ENCODE measurements at regions not wholly inside any gene's neighbourhood (a gene's known extent, or its start where the extent isn't known, plus 50 kb on each side); places are given as distances from the start of the nearest gene placed in this dataset.
"Not testable (repeated sequence)": the region's sequence is repeated elsewhere in the genome, so short reads cannot be mapped to it uniquely, and the experiment has no call there.

DNA sequence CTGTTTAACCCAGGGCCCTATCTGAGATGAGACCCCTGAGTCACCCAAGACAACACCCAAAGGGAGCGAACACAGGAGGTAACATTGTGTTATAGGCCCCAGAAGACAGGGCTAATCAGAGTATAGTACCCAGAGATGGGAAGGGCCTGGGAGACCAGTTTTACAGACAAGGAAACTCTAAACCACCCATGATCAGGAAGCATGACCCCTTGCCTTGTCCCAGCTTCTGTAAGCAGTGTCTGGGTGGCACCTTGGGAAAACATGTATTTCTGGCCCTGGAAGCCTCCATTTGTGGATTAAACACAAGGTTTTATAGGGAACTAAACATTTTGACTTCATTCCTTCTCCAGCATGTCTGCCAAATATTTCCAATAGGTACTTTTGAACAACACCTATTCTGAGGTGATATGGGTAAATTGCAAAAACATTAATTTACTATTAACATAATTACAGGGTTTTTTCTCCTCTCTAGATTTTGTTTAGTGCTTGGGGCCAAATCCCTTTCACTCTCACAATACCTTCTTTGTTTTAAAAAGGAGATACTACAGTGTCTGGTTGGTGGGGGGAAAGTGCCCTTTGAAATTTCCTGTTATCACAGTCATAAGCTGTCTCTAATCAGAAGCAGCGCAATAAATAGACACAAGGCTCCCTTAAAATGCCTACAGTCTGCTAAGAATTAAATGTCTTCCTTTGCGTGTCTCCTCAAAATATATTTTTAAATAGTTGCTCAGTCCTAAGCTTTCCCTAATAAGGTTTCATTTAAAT is 341.1 kb downstream of the BCL11A start:
- intact Hi-C loops (cut with DNase I): no loop called here
- no peaks in the 10 kb centered on the region for H3K9me3 ChIP-seq
- DNase-seq: no peak
- no peak overlapping the region for H3K27ac ChIP-seq
- TF ChIP-seq, protein P1, sequence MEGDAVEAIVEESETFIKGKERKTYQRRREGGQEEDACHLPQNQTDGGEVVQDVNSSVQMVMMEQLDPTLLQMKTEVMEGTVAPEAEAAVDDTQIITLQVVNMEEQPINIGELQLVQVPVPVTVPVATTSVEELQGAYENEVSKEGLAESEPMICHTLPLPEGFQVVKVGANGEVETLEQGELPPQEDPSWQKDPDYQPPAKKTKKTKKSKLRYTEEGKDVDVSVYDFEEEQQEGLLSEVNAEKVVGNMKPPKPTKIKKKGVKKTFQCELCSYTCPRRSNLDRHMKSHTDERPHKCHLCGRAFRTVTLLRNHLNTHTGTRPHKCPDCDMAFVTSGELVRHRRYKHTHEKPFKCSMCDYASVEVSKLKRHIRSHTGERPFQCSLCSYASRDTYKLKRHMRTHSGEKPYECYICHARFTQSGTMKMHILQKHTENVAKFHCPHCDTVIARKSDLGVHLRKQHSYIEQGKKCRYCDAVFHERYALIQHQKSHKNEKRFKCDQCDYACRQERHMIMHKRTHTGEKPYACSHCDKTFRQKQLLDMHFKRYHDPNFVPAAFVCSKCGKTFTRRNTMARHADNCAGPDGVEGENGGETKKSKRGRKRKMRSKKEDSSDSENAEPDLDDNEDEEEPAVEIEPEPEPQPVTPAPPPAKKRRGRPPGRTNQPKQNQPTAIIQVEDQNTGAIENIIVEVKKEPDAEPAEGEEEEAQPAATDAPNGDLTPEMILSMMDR (IDR thresholded peaks at IDR 0.05): no peak
- 39% methylated on average over 3 of the region's 3 CpGs for WGBS, 2 donors
- peaks cover 0 to 23% (median 11%) of the 10 kb centered on the region in 9 donors for H3K4me1 ChIP-seq
- no peaks in the 10 kb centered on the region for H3K27me3 ChIP-seq
- H3K4me3 ChIP-seq: no peak overlapping the region
- no peak for ATAC-seq
- H3K36me3 ChIP-seq: no peaks in the 10 kb centered on the region

DNA sequence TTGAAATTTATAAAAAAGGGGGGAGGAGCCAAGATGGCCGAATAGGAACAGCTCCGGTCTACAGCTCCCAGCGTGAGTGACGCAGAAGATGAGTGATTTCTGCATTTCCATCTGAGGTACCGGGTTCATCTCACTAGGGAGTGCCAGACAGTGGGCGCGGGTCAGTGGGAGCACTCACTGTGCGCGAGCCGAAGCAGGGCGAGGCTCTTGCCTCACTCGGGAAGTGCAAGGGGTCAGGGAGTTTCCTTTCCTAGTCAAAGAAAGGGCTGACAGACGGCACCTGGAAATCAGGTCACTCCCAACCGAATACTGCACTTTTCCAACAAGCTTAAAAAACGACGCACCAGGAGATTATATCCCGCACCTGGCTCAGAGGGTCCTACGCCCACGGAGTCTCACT is 364.4 kb downstream of the BCL11A start:
- WGBS, 2 donors: 90 to 95% methylated on average over 19 of the region's 19 CpGs
- H3K4me3 ChIP-seq; H3K27ac ChIP-seq; DNase-seq; intact Hi-C loops (cut with DNase I); H3K36me3 ChIP-seq; ATAC-seq; H3K27me3 ChIP-seq; H3K4me1 ChIP-seq: not testable (repeated sequence)
- H3K9me3 ChIP-seq: peaks cover 0 to 64% (median 17%) of the 10 kb centered on the region in 11 donors

DNA sequence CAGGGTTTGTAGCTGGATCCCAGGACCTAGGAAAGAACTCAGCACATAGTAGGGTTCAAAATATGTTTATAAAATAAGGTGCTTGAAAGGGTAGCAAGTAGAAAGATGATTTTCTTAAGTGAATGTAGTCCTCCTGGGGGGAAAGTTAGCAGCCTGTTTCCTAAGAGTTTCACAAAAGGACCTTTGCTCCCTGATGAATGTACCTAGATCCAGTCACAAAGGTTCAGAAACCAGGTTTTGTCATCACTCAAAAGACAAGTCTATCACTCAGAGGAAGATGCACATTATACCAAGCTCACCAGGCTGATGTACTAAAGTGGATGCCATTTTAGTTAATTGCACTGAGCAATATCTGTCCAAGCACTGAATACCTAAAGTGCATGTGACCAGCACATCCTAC is 378.2 kb downstream of the BCL11A start:
- Histone ChIP-seq H3K36me3 (no peaks in the 10 kb centered on the region), H3K4me3 (no peak overlapping the region), H3K4me1 (no peaks in the 10 kb centered on the region), H3K27me3 (no peaks in the 10 kb centered on the region), H3K27ac (no peak overlapping the region), H3K9me3 (no peaks in the 10 kb centered on the region)
- ATAC-seq: no peak
- DNase-seq: no peak
- TF ChIP-seq, protein P1 (IDR thresholded peaks at IDR 0.05): no peak
- intact Hi-C loops (cut with DNase I): no loop called here

DNA sequence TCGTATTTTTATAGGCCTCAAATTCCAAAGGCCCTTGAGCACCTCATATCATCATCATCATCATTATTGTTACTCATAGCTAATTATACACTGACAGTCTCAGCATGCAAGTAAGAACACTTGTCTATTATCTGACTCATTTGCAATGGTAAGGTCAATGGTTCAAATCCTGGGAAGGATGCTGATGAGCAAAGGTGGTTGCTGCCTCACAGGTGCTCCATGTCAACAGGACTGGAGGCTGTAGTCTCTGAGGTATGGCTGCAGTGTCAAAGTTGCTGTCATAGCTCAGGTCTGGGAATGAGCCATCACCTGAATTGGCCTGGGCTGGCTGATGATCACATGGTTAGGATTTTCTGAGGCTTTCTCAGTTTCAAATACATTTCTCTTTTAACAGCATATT is 379.3 kb downstream of the BCL11A start:
- Histone ChIP-seq H3K27ac (no peak overlapping the region), H3K4me3 (no peak overlapping the region), H3K4me1 (no peaks in the 10 kb centered on the region), H3K36me3 (no peaks in the 10 kb centered on the region), H3K9me3 (no peaks in the 10 kb centered on the region), H3K27me3 (no peaks in the 10 kb centered on the region)
- intact Hi-C loops (cut with DNase I): no loop called here
- no peak for ATAC-seq
- 86 to 88% methylated on average over 1 of the region's 1 CpG for WGBS, 2 donors
- no peak for DNase-seq
- TF ChIP-seq, protein P1 (IDR thresholded peaks at IDR 0.05): no peak

DNA sequence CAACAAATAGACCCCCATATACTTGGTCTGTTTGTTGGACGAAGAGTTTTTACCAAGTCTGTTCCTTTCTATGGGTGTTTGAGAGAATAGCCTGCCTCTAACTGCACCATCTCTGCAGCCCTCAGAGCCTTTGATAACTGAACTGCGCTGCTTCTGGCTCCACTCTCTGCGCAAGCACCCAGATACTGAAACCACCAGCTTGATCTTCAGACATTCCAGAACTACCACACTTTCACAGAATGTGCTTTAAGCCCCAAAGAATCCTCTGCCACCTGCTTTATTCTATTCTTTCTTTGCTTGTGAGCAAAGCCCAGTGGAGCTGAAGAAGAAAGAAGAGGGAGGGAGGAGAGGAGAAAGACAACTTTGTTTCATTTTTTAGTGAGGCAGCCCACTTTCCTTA is 380.7 kb downstream of the BCL11A start:
- TF ChIP-seq, protein P1 (IDR thresholded peaks at IDR 0.05): no peak
- no peaks in the 10 kb centered on the region for H3K9me3 ChIP-seq
- no peaks in the 10 kb centered on the region for H3K27me3 ChIP-seq
- H3K4me3 ChIP-seq: no peak overlapping the region
- no peak overlapping the region for H3K27ac ChIP-seq
- intact Hi-C loops (cut with DNase I): no loop called here
- ATAC-seq (no peak), DNase-seq (no peak)
- WGBS, 2 donors: 82 to 95% methylated on average over 3 of the region's 3 CpGs
- no peaks in the 10 kb centered on the region for H3K36me3 ChIP-seq
- no peaks in the 10 kb centered on the region for H3K4me1 ChIP-seq

Measured in heart right ventricle (tissue), 16 donors.